ENCODE measurements at regions not wholly inside any gene's neighbourhood (a gene's known extent, or its start where the extent isn't known, plus 50 kb on each side); places are given as distances from the start of the nearest gene placed in this dataset.

GRCh38 chr2:71893646-71894045, 254.0 kb downstream of the CYP26B1 start:
- TF ChIP-seq CTCF (IDR thresholded peaks at IDR 0.05; ENCODE audit: low read length) = no peak
- no peak for TF ChIP-seq EZH2 (optimal IDR thresholded peaks at IDR 0.05; ENCODE audit: low read depth, low read length)
- no peak for TF ChIP-seq EZH2phosphoT487 (IDR thresholded peaks at IDR 0.05; ENCODE audit: low read length)

Data from MM.1S (cell line).